Erythroblast (primary cell): ENCODE measurements at regions not wholly inside any gene's neighbourhood (a gene's known extent, or its start where the extent isn't known, plus 50 kb on each side); places are given as distances from the start of the nearest gene placed in this dataset.

ENCODE experiments used
- GATA1 ChIP-seq: IDR thresholded peaks from 2 replicates; pipeline ENCODE4 v1.6.1; 2011; ENCODE audit warnings: low read depth, mild to moderate bottlenecking, control low read depth, low read length, moderate library complexity
- POLR2A ChIP-seq: IDR thresholded peaks from 2 replicates; pipeline ENCODE4 v1.6.1; 2011; ENCODE audit warnings: mild to moderate bottlenecking, low read length

- TF ChIP-seq POLR2A (no peak), GATA1 (no peak)
Observed at GRCh38 chr3:147301781-147302180, 104.6 kb downstream of the ZIC4 start.
